SH-SY5Y (cell line): ENCODE measurements at regions not wholly inside any gene's neighbourhood (a gene's known extent, or its start where the extent isn't known, plus 50 kb on each side); places are given as distances from the start of the nearest gene placed in this dataset.

Source experiments
- GATA2 ChIP-seq: IDR thresholded peaks from 2 replicates; pipeline ENCODE4 v1.6.1; 2011; ENCODE audit warnings: mild to moderate bottlenecking, low read depth, low read length
- GATA3 ChIP-seq: IDR thresholded peaks from 2 replicates; pipeline ENCODE4 v1.6.1; 2011; ENCODE audit warnings: low read depth, mild to moderate bottlenecking, low read length, moderate library complexity

DNA sequence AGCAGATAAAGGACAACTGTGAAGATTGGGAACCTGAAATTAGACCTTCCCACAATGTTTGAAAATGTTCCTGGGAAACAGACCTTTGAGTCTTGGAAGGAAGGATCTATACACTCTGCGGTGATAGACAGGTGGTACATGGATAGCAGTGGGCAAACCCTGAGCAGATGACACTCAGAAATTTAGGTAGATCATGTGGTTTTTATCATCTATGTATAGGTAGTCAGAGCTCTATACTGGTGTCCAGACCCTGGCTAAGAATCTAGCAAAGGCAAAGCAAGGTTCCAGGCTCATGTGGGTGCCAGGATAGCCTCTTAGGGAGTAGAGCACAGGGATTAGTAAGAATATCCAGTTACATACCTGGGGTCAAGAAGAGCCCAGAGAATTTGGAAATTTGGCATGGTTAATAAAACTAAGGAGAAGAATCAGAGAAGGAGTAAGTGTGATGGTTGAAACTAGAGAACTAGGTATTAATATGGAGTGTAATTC lies 331.2 kb upstream of the FBXO33 start:
- no peak for TF ChIP-seq GATA2
- TF ChIP-seq GATA3 = no peak
